HG03064 (cell line): ENCODE measurements at regions not wholly inside any gene's neighbourhood (a gene's known extent, or its start where the extent isn't known, plus 50 kb on each side); places are given as distances from the start of the nearest gene placed in this dataset.

Experiments used
- ATAC-seq: cut with Tn5 transposase; IDR thresholded peaks from one replicate; pipeline ENCODE4 v1.9.1; 2021; ENCODE audit warnings: low read depth; ENCODE audit not compliant: unreplicated experiment

DNA sequence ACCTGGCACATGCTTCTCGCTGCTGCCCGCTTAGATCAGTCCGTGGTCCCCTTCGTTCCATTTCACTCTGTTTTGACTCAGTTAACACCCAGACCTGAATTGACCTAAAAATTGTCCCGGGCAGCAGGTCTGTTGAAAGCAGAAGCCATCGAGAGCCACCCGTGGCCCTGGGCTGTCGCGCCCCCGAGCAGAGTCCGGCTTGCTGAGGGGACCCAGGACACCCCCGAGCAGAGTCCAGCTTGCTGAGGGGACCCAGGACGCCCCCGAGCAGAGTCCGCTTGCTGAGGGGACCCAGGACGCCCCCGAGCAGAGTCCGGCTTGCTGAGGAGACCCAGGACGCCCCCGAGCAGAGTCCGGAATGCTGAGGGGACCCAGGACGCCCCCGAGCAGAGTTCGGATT, 50.2 kb upstream of the GALNT9 start:
- no peak for ATAC-seq
